Naive thymus-derived CD4-positive, alpha-beta T cell (primary cell): ENCODE measurements at regions not wholly inside any gene's neighbourhood (a gene's known extent, or its start where the extent isn't known, plus 50 kb on each side); places are given as distances from the start of the nearest gene placed in this dataset.

ENCODE experiments used
- ATAC-seq: fragments of 150-1000 bp; cut with Tn5 transposase; 2 replicates; pipeline ENCODE4 v1.10.0; 2021; ENCODE audit warnings: mild to moderate bottlenecking, moderate library complexity
- CTCF ChIA-PET: fragments of 350-600 bp; sonication (Branson Sonifier 250); formaldehyde crosslinking; loops from one replicate; lab custom pipeline; 2021; ENCODE audit warnings: antibody characterized with exemption; lab: Charles Lee
- POLR2A ChIA-PET: fragments of 350-600 bp; sonication (Branson Sonifier 250); formaldehyde crosslinking; loops from one replicate; lab custom pipeline; 2021; ENCODE audit warnings: antibody characterized with exemption, inconsistent platforms; lab: Charles Lee
- DNase-seq, 9 donors: peaks; one replicate each; pipeline versions ENCODE4 v3.0.0 to v3.0.0-alpha.2; 2020 to 2022; ENCODE audit warnings: mixed read lengths in 1 of 9
- H3K27ac ChIP-seq: one replicate; pipeline ENCODE4 v1.7.0; 2013; ENCODE audit warnings: mild to moderate bottlenecking, low read depth, low read length, moderate library complexity
- H3K27me3 ChIP-seq, 2 donors: one replicate each; pipeline ENCODE4 v1.7.0; 2013; ENCODE audit warnings: low read length in 2 of 2, mild to moderate bottlenecking in 2 of 2, moderate library complexity in 2 of 2; ENCODE audit not compliant: control insufficient read depth in 2 of 2, insufficient read depth in 2 of 2
- H3K36me3 ChIP-seq, 3 experiments: 1 replicate in 2 of 3; 2 replicates in 1 of 3; pipeline ENCODE4 v1.7.0; 2013; ENCODE audit warnings: low read length in 3 of 3, mild to moderate bottlenecking in 3 of 3, moderate library complexity in 1 of 3; ENCODE audit not compliant: insufficient read depth in 3 of 3, control insufficient read depth in 2 of 3
- H3K4me1 ChIP-seq, 2 donors: one replicate each; pipeline ENCODE4 v1.7.0; 2013; ENCODE audit warnings: low read length in 2 of 2, mild to moderate bottlenecking in 2 of 2, moderate library complexity in 1 of 2; ENCODE audit not compliant: control insufficient read depth in 2 of 2, insufficient read depth in 2 of 2
- H3K4me3 ChIP-seq: 2 replicates; pipeline ENCODE4 v1.7.0; 2013; ENCODE audit warnings: mild to moderate bottlenecking, low read length
- H3K9me3 ChIP-seq, 3 experiments: 1 replicate in 2 of 3; 2 replicates in 1 of 3; pipeline ENCODE4 v1.7.0; 2013; ENCODE audit warnings: low read length in 3 of 3; ENCODE audit not compliant: control insufficient read depth in 2 of 3
- H3K27ac Mint-ChIP-seq, 9 donors: one replicate each; pipeline ENCODE4 v1.8.0; 2020 to 2022; ENCODE audit warnings: mixed read lengths in 9 of 9, mild to moderate bottlenecking in 8 of 9, moderate library complexity in 5 of 9, inconsistent platforms in 2 of 9
- H3K27me3 Mint-ChIP-seq, 5 donors: one replicate each; pipeline ENCODE4 v1.8.0; 2021 to 2022; ENCODE audit warnings: mixed read lengths in 5 of 5, mild to moderate bottlenecking in 1 of 5
- H3K36me3 Mint-ChIP-seq, 5 donors: one replicate each; pipeline ENCODE4 v1.8.0; 2020 to 2022; ENCODE audit warnings: mixed read lengths in 5 of 5, mild to moderate bottlenecking in 3 of 5, inconsistent platforms in 1 of 5
- H3K4me1 Mint-ChIP-seq, 7 donors: one replicate each; pipeline ENCODE4 v1.8.0; 2020 to 2022; ENCODE audit warnings: mixed read lengths in 7 of 7, mild to moderate bottlenecking in 3 of 7, inconsistent platforms in 1 of 7
- H3K4me3 Mint-ChIP-seq, 10 donors: one replicate each; pipeline ENCODE4 v1.8.0; 2020 to 2022; ENCODE audit warnings: mild to moderate bottlenecking in 10 of 10, mixed read lengths in 10 of 10, moderate library complexity in 6 of 10, inconsistent platforms in 2 of 10
- H3K9me3 Mint-ChIP-seq, 11 donors: one replicate each; pipeline ENCODE4 v1.8.0; 2020 to 2022; ENCODE audit warnings: mixed read lengths in 11 of 11, mild to moderate bottlenecking in 4 of 11, inconsistent platforms in 1 of 11, moderate library complexity in 1 of 11
- intact Hi-C, 2 donors: fragments of 100-400 bp; cut with micrococcal nuclease; formaldehyde crosslinking; loops; one replicate each; pipeline ENCODE4 v1.15.1; 2023

GRCh38 chr7:33745934-33746333, 159.4 kb upstream of the BMPER start:
- Histone ChIP-seq H3K9me3 (no peaks in the 10 kb centered on the region), H3K4me1 (no peaks in the 10 kb centered on the region), H3K27ac (no peak overlapping the region), H3K27me3 (no peaks in the 10 kb centered on the region), H3K36me3 (no peaks in the 10 kb centered on the region), H3K4me3 (no peak overlapping the region)
- Mint-ChIP-seq H3K27me3 (peaks cover 0 to 6% (median 0%) of the 10 kb centered on the region in 5 donors), H3K36me3 (peaks cover 0 to 4% (median 3%) of the 10 kb centered on the region in 5 donors), H3K9me3 (peaks cover 0 to 6% (median 0%) of the 10 kb centered on the region in 11 donors), H3K4me1 (peaks cover 0 to 6% (median 0%) of the 10 kb centered on the region in 7 donors), H3K27ac (no peak overlapping the region), H3K4me3 (no peak overlapping the region)
- ATAC-seq: no peak
- POLR2A ChIA-PET: no interaction called here
- CTCF ChIA-PET: no interaction called here
- DNase-seq: no peak
- intact Hi-C loops: no loop called here

- Mint-ChIP-seq H3K27me3 (peaks cover 0 to 6% (median 0%) of the 10 kb centered on the region in 5 donors), H3K36me3 (peaks cover 0 to 7% (median 4%) of the 10 kb centered on the region in 5 donors), H3K9me3 (peaks cover 0 to 6% (median 0%) of the 10 kb centered on the region in 11 donors), H3K4me3 (no peak overlapping the region), H3K27ac (no peak overlapping the region), H3K4me1 (no peaks in the 10 kb centered on the region)
- POLR2A ChIA-PET: no interaction called here
- H3K4me3 ChIP-seq: no peak overlapping the region
- H3K4me1 ChIP-seq: no peaks in the 10 kb centered on the region
- H3K36me3 ChIP-seq: no peaks in the 10 kb centered on the region
- ATAC-seq: no peak
- CTCF ChIA-PET: no interaction called here
- no peak for DNase-seq
- H3K27ac ChIP-seq: no peak overlapping the region
- no peaks in the 10 kb centered on the region for H3K27me3 ChIP-seq
- no peaks in the 10 kb centered on the region for H3K9me3 ChIP-seq
- intact Hi-C loops: no loop called here
These were observed 156.5 kb upstream of the BMPER start for GRCh38 chr7:33748793-33749192.

GRCh38 chr7:33750177-33750576, 155.2 kb upstream of the BMPER start:
- H3K27ac ChIP-seq: no peak overlapping the region
- H3K9me3 ChIP-seq: no peaks in the 10 kb centered on the region
- peaks cover 0 to 7% (median 4%) of the 10 kb centered on the region in 5 donors for H3K36me3 Mint-ChIP-seq
- POLR2A ChIA-PET: no interaction called here
- CTCF ChIA-PET: no interaction called here
- H3K36me3 ChIP-seq: no peaks in the 10 kb centered on the region
- intact Hi-C loops: no loop called here
- no peak overlapping the region for H3K27ac Mint-ChIP-seq
- H3K4me1 Mint-ChIP-seq: no peaks in the 10 kb centered on the region
- H3K4me3 ChIP-seq: no peak overlapping the region
- no peaks in the 10 kb centered on the region for H3K4me1 ChIP-seq
- no peaks in the 10 kb centered on the region for H3K27me3 ChIP-seq
- peaks cover 0 to 4% (median 0%) of the 10 kb centered on the region in 11 donors for H3K9me3 Mint-ChIP-seq
- DNase-seq (no peak), ATAC-seq (no peak)
- no peak overlapping the region for H3K4me3 Mint-ChIP-seq
- H3K27me3 Mint-ChIP-seq: peaks cover 0 to 2% (median 0%) of the 10 kb centered on the region in 5 donors

- DNase-seq (no peak), ATAC-seq (no peak)
- Histone ChIP-seq H3K4me1 (no peaks in the 10 kb centered on the region), H3K36me3 (no peaks in the 10 kb centered on the region), H3K27ac (no peak overlapping the region), H3K27me3 (no peaks in the 10 kb centered on the region), H3K4me3 (no peak overlapping the region), H3K9me3 (no peaks in the 10 kb centered on the region)
- H3K27ac Mint-ChIP-seq: no peak overlapping the region
- ChIA-PET CTCF (no interaction called here), POLR2A (no interaction called here)
- H3K27me3 Mint-ChIP-seq: peaks cover 0 to 5% (median 0%) of the 10 kb centered on the region in 5 donors
- intact Hi-C loops: no loop called here
- H3K4me1 Mint-ChIP-seq: no peaks in the 10 kb centered on the region
- peaks cover 0 to 4% (median 0%) of the 10 kb centered on the region in 11 donors for H3K9me3 Mint-ChIP-seq
- H3K36me3 Mint-ChIP-seq: peaks cover 0 to 7% (median 4%) of the 10 kb centered on the region in 5 donors
- H3K4me3 Mint-ChIP-seq: no peak overlapping the region
These were observed 153.9 kb upstream of the BMPER start for GRCh38 chr7:33751443-33751842.

- intact Hi-C loops: no loop called here
- Mint-ChIP-seq H3K27me3 (peaks cover 0 to 5% (median 0%) of the 10 kb centered on the region in 5 donors), H3K27ac (no peak overlapping the region), H3K9me3 (peaks cover 0 to 4% (median 0%) of the 10 kb centered on the region in 11 donors), H3K4me3 (no peak overlapping the region), H3K4me1 (no peaks in the 10 kb centered on the region), H3K36me3 (peaks cover 0 to 4% (median 4%) of the 10 kb centered on the region in 5 donors)
- ChIA-PET CTCF (no interaction called here), POLR2A (no interaction called here)
- H3K27ac ChIP-seq: no peak overlapping the region
- H3K4me1 ChIP-seq: no peaks in the 10 kb centered on the region
- no peaks in the 10 kb centered on the region for H3K27me3 ChIP-seq
- ATAC-seq (no peak), DNase-seq (no peak)
- H3K9me3 ChIP-seq: no peaks in the 10 kb centered on the region
- H3K4me3 ChIP-seq: no peak overlapping the region
- H3K36me3 ChIP-seq: no peaks in the 10 kb centered on the region
These were observed 151.3 kb upstream of the BMPER start for GRCh38 chr7:33753881-33754525.

- no peak overlapping the region for H3K4me3 Mint-ChIP-seq
- no peak overlapping the region for H3K27ac ChIP-seq
- H3K4me1 ChIP-seq: no peaks in the 10 kb centered on the region
- ATAC-seq (no peak), DNase-seq (no peak)
- no peak overlapping the region for H3K4me3 ChIP-seq
- H3K9me3 Mint-ChIP-seq: no peaks in the 10 kb centered on the region
- CTCF ChIA-PET: interaction anchor here (0.7 kb wide), 1 partner anchor 598 kb away, joined by 3 read pairs; no protein-coding TSS in a partner anchor
- intact Hi-C loops: no loop called here
- no peaks in the 10 kb centered on the region for H3K4me1 Mint-ChIP-seq
- H3K9me3 ChIP-seq: no peaks in the 10 kb centered on the region
- no peak overlapping the region for H3K27ac Mint-ChIP-seq
- peaks cover 0 to 5% (median 0%) of the 10 kb centered on the region in 5 donors for H3K27me3 Mint-ChIP-seq
- POLR2A ChIA-PET: no interaction called here
- peaks cover 0 to 4% (median 0%) of the 10 kb centered on the region in 5 donors for H3K36me3 Mint-ChIP-seq
- no peaks in the 10 kb centered on the region for H3K36me3 ChIP-seq
- H3K27me3 ChIP-seq: no peaks in the 10 kb centered on the region
These were observed 150.1 kb upstream of the BMPER start for GRCh38 chr7:33754933-33755928.
